ENCODE measurements at regions not wholly inside any gene's neighbourhood (a gene's known extent, or its start where the extent isn't known, plus 50 kb on each side); places are given as distances from the start of the nearest gene placed in this dataset.

DNA sequence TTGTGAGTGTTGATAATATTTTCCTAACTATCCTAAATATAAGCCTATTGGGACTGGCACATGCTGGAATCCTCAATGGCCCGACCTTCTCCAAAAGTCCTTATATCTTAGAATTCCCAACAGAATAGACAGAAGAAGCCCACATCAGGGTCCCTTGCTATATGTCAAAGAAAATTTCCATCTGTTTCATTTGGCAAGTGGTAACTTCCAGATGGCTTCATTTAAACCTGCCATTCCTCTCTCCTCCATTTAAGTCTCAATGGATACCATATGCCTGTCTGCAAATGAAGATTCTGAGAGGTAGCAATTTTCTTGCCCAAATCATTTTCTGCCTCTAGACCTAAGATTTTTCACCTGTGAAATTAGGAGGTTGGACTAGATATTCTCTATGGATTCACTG is 73.1 kb upstream of the KCNA4 start:
- DNase-seq (ENCODE audit: extremely low read depth, low read depth) = no peak
- H3K4me3 ChIP-seq (replicated peaks; ENCODE audit: low read depth, low read length) = no peak overlapping the region
- TF ChIP-seq CTCF (IDR thresholded peaks at IDR 0.05; ENCODE audit: low read depth, low read length, missing control alignments) = no peak

DNA sequence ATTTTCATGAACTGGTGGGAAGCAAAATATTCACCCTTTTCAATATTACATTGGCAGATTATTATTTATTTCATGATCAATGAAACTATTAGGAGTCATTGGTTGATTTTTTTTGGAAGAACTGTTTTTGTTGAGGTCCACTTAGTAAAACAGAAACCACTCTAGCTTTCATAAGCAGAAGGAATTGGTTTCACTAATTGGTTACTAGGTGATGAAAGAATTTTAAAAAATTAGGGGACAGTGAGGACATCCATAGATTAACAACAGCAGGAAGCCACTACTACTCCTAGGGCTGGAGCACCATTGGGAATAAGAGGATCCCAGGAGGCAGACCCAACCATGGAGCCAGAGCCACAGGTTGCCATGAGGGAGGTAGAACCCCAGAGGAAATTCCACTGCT is 74.4 kb upstream of the KCNA4 start:
- DNase-seq (ENCODE audit: extremely low read depth, low read depth) = no peak
- H3K4me3 ChIP-seq (replicated peaks; ENCODE audit: low read depth, low read length) = no peak overlapping the region
- no peak for TF ChIP-seq CTCF (IDR thresholded peaks at IDR 0.05; ENCODE audit: low read depth, low read length, missing control alignments)

DNA sequence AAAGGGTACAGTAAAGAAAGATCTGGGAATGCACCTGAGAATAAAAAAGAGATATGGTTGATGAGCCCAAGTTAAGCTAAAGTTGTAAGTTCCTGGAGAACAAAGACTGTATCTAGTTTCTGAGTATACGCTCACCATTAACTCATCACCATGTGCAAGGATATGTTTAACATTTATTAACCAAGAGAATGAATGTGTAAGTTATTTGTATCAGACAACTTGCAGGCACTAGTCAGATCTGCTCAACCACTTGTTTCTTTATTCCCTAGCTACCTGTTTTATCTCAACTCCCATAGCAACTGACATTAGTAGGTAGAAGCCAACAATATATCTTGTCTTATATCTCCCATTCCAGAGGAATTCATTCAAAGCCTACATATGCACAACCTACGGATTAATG is 74.9 kb upstream of the KCNA4 start:
- TF ChIP-seq CTCF (IDR thresholded peaks at IDR 0.05; ENCODE audit: low read depth, low read length, missing control alignments) = no peak
- no peak for DNase-seq (ENCODE audit: extremely low read depth, low read depth)
- no peak overlapping the region for H3K4me3 ChIP-seq (replicated peaks; ENCODE audit: low read depth, low read length)

DNA sequence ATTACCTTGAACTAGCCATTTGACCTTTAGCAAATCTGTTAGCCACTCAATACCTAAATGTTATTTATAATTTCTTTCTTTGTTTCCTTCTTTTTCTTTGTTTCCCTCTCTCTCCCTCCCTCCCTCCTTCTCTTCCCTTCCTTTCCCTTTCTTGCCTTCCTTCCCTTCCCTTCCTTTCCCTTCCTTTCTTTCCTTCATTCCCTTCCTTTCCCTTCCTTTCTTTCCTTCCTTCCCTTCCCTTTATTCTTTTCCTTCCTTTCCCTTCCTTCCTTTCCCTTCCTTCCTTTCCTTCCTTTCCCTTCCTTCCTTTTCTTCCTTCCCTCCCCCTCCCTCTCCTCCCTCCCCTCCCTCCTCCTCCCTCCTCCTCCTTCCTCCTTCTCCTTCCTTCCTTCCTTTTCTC is 75.7 kb upstream of the KCNA4 start:
- H3K4me3 ChIP-seq (replicated peaks; ENCODE audit: low read depth, low read length) = no peak overlapping the region
- TF ChIP-seq CTCF (IDR thresholded peaks at IDR 0.05; ENCODE audit: low read depth, low read length, missing control alignments) = no peak

GRCh38 chr11:30100495-30100894 is 83.7 kb upstream of the KCNA4 start:
- no peak overlapping the region for H3K4me3 ChIP-seq (replicated peaks; ENCODE audit: low read depth, low read length)
- no peak for DNase-seq (ENCODE audit: extremely low read depth, low read depth)
- TF ChIP-seq CTCF (IDR thresholded peaks at IDR 0.05; ENCODE audit: low read depth, low read length, missing control alignments) = no peak

More for the DNA sequence above, 75.7 kb upstream of the KCNA4 start:
- DNase-seq (ENCODE audit: extremely low read depth, low read depth) = no peak

GRCh38 chr11:30106222-30107181 is 89.7 kb upstream of the KCNA4 start:
- no peak overlapping the region for H3K4me3 ChIP-seq (replicated peaks; ENCODE audit: low read depth, low read length)
- no peak for DNase-seq (ENCODE audit: extremely low read depth, low read depth)
- no peak for TF ChIP-seq CTCF (IDR thresholded peaks at IDR 0.05; ENCODE audit: low read depth, low read length, missing control alignments)
